ENCODE measurements at regions not wholly inside any gene's neighbourhood (a gene's known extent, or its start where the extent isn't known, plus 50 kb on each side); places are given as distances from the start of the nearest gene placed in this dataset.

DNA sequence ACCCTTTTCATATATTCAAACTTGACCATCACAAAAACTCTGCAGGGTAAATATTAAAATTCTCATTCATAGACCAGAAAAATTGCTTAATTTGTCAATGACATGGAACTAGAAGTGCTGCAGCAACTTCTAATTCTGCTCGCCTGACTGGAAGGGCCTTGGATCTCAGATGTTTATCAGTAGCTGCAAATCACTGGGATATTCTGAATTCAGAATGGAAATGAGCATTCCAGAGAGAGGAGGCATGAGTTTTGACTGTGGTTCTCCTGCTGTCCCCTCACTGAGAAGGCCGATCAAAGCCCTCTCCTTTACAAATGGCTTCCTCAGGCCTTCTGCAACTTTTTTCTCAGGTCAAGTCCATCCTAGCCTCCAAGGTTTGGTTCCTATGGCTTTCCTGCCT, 171.3 kb upstream of the FAM78B start:
- Histone ChIP-seq H4K91ac (ENCODE audit: low read length) (no peak overlapping the region), H2BK12ac (ENCODE audit: low read length in 2 of 2) (no peak overlapping the region), H3K79me1 (replicated peaks; ENCODE audit: low read length, poor library complexity, severe bottlenecking) (no peaks in the 10 kb centered on the region), H2BK5ac (ENCODE audit: low read depth, low read length, poor library complexity, severe bottlenecking) (no peak overlapping the region), H3K9me3 (ENCODE audit: control insufficient read depth, low read length) (no peaks in the 10 kb centered on the region), H3K4me3 (ENCODE audit: insufficient read depth in 1 of 2, low read depth in 1 of 2, low read length in 2 of 2) (no peak overlapping the region), H2BK120ac (ENCODE audit: low read depth, low read length) (no peak overlapping the region), H2AFZ (ENCODE audit: low read depth, low read length) (no peak overlapping the region), H2AK5ac (ENCODE audit: low read length, severe bottlenecking) (no peak overlapping the region), H3K4me1 (ENCODE audit: control insufficient read depth, insufficient read depth, low read depth, low read length) (no peaks in the 10 kb centered on the region), H3K4ac (ENCODE audit: low read depth in 1 of 2, low read length in 2 of 2) (no peak overlapping the region), H3K27ac (ENCODE audit: low read length, poor library complexity, severe bottlenecking) (no peak overlapping the region), H3K36me3 (ENCODE audit: control insufficient read depth in 1 of 2, insufficient read depth in 2 of 2, low read depth in 1 of 2, low read length in 2 of 2) (no peaks in the 10 kb centered on the region), H3K4me2 (ENCODE audit: low read length, poor library complexity, severe bottlenecking) (no peak overlapping the region), H3K14ac (ENCODE audit: low read length in 2 of 2) (no peak overlapping the region), H3K27me3 (ENCODE audit: control insufficient read depth in 1 of 2, insufficient read depth in 1 of 2, low read length in 2 of 2) (no peaks in the 10 kb centered on the region), H2BK15ac (ENCODE audit: low read depth, poor library complexity, severe bottlenecking) (no peak overlapping the region), H4K8ac (ENCODE audit: low read length) (no peak overlapping the region), H3K18ac (ENCODE audit: low read depth in 1 of 2, low read length in 2 of 2) (no peak overlapping the region), H3K9ac (ENCODE audit: low read length) (no peak overlapping the region), H3K23ac (ENCODE audit: low read length in 2 of 2) (no peak overlapping the region)
- 88% methylated on average over 2 of the region's 2 CpGs for WGBS
- DNase-seq = no peak

DNA sequence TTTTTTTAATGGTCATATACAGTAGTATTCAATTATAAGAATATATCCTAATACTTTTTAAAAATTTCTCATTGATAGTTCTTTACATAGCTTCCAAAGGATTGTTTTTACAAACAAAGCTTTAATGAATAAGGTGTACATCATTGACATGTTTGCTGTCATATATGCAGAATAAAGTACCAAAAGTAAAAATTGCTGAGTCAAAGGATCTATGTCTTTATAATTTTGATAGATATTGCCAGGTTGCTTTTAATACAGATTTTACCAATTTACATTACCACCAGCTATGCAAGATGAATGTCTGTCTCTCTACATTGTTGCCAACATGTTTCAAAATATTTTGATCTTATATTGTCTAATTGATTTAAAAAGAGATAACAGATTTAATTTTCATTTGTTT, 173.9 kb upstream of the FAM78B start:
- no peak overlapping the region for H3K4me2 ChIP-seq (ENCODE audit: low read length, poor library complexity, severe bottlenecking)
- H4K8ac ChIP-seq (ENCODE audit: low read length) = no peak overlapping the region
- no peak overlapping the region for H3K18ac ChIP-seq (ENCODE audit: low read depth in 1 of 2, low read length in 2 of 2)
- no peaks in the 10 kb centered on the region for H3K9me3 ChIP-seq (ENCODE audit: control insufficient read depth, low read length)
- H2BK12ac ChIP-seq (ENCODE audit: low read length in 2 of 2) = no peak overlapping the region
- H3K23ac ChIP-seq (ENCODE audit: low read length in 2 of 2) = no peak overlapping the region
- no peak overlapping the region for H3K9ac ChIP-seq (ENCODE audit: low read length)
- no peak for DNase-seq
- no peak overlapping the region for H4K91ac ChIP-seq (ENCODE audit: low read length)
- no peak overlapping the region for H2BK15ac ChIP-seq (ENCODE audit: low read depth, poor library complexity, severe bottlenecking)
- no peak overlapping the region for H3K4ac ChIP-seq (ENCODE audit: low read depth in 1 of 2, low read length in 2 of 2)
- H2BK120ac ChIP-seq (ENCODE audit: low read depth, low read length) = no peak overlapping the region
- H3K4me1 ChIP-seq (ENCODE audit: control insufficient read depth, insufficient read depth, low read depth, low read length) = no peaks in the 10 kb centered on the region
- H3K36me3 ChIP-seq (ENCODE audit: control insufficient read depth in 1 of 2, insufficient read depth in 2 of 2, low read depth in 1 of 2, low read length in 2 of 2) = no peaks in the 10 kb centered on the region
- H3K27me3 ChIP-seq (ENCODE audit: control insufficient read depth in 1 of 2, insufficient read depth in 1 of 2, low read length in 2 of 2) = no peaks in the 10 kb centered on the region
- no peaks in the 10 kb centered on the region for H3K79me1 ChIP-seq (replicated peaks; ENCODE audit: low read length, poor library complexity, severe bottlenecking)
- H3K4me3 ChIP-seq (ENCODE audit: insufficient read depth in 1 of 2, low read depth in 1 of 2, low read length in 2 of 2) = no peak overlapping the region
- H3K27ac ChIP-seq (ENCODE audit: low read length, poor library complexity, severe bottlenecking) = no peak overlapping the region
- no peak overlapping the region for H2AK5ac ChIP-seq (ENCODE audit: low read length, severe bottlenecking)
- H2AFZ ChIP-seq (ENCODE audit: low read depth, low read length) = no peak overlapping the region
- H2BK5ac ChIP-seq (ENCODE audit: low read depth, low read length, poor library complexity, severe bottlenecking) = no peak overlapping the region
- no peak overlapping the region for H3K14ac ChIP-seq (ENCODE audit: low read length in 2 of 2)

DNA sequence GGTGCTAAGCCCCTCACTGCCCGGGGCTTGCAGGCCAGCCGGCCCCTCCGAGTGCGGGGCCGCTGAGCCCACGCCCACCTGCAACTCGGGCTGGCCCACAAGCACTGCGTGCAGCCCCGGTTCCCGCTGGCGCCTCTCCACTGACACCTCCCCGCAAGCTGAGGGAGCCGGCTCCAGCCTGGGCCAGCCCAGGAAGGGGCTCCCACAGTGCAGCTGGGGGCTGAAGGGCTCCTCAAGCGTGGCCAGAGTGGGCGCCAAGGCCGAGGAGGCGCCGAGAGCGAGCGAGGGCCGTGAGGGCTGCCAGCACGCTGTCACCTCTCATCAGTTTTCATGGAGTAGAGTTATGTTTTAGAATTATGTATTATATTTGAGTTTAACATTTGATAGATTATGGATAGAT, 176.5 kb upstream of the FAM78B start:
- 90% methylated on average over 22 of the region's 22 CpGs for WGBS

DNA sequence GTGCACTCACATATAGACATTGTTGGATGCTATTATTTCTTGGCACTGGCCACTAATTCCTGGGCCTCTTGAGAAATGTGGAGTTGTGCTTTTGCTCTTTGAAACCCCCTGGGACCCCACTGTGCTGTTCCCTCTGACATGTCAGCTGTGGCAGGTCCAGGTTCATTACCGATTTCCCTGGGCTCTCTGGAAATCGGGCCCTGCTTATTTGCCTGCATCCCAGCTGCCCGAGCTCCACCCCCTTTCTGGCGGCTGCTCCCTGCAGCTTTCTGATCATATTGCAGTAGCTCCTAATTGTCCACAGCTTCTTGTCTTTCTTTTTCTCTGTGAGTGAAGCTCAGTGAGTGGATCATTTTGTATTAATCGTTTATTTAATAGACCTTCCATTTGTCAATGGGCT, 183.7 kb upstream of the FAM78B start:
- Histone ChIP-seq H3K27ac (ENCODE audit: low read length, poor library complexity, severe bottlenecking) (no peak overlapping the region), H3K4me2 (ENCODE audit: low read length, poor library complexity, severe bottlenecking) (no peak overlapping the region), H3K14ac (ENCODE audit: low read length in 2 of 2) (no peak overlapping the region), H3K23ac (ENCODE audit: low read length in 2 of 2) (no peak overlapping the region), H3K36me3 (ENCODE audit: control insufficient read depth in 1 of 2, insufficient read depth in 2 of 2, low read depth in 1 of 2, low read length in 2 of 2) (no peaks in the 10 kb centered on the region), H4K8ac (ENCODE audit: low read length) (no peak overlapping the region), H3K9ac (ENCODE audit: low read length) (no peak overlapping the region), H2AK5ac (ENCODE audit: low read length, severe bottlenecking) (no peak overlapping the region), H4K91ac (ENCODE audit: low read length) (no peak overlapping the region), H3K18ac (ENCODE audit: low read depth in 1 of 2, low read length in 2 of 2) (no peak overlapping the region), H3K4me3 (ENCODE audit: insufficient read depth in 1 of 2, low read depth in 1 of 2, low read length in 2 of 2) (no peak overlapping the region), H2BK5ac (ENCODE audit: low read depth, low read length, poor library complexity, severe bottlenecking) (no peak overlapping the region), H3K4me1 (ENCODE audit: control insufficient read depth, insufficient read depth, low read depth, low read length) (no peaks in the 10 kb centered on the region), H3K9me3 (ENCODE audit: control insufficient read depth, low read length) (peaks cover 7% of the 10 kb centered on the region), H2AFZ (ENCODE audit: low read depth, low read length) (no peak overlapping the region), H3K79me1 (replicated peaks; ENCODE audit: low read length, poor library complexity, severe bottlenecking) (no peaks in the 10 kb centered on the region), H2BK120ac (ENCODE audit: low read depth, low read length) (no peak overlapping the region), H2BK12ac (ENCODE audit: low read length in 2 of 2) (no peak overlapping the region), H3K27me3 (ENCODE audit: control insufficient read depth in 1 of 2, insufficient read depth in 1 of 2, low read length in 2 of 2) (no peaks in the 10 kb centered on the region), H2BK15ac (ENCODE audit: low read depth, poor library complexity, severe bottlenecking) (no peak overlapping the region), H3K4ac (ENCODE audit: low read depth in 1 of 2, low read length in 2 of 2) (no peak overlapping the region)
- no peak for DNase-seq
- 80% methylated on average over 3 of the region's 5 CpGs for WGBS

More for the DNA sequence above, 176.5 kb upstream of the FAM78B start:
- H3K27ac ChIP-seq (ENCODE audit: low read length, poor library complexity, severe bottlenecking) = no peak overlapping the region
- no peak for DNase-seq
- H3K9me3 ChIP-seq (ENCODE audit: control insufficient read depth, low read length) = peaks cover 7% of the 10 kb centered on the region
- no peak overlapping the region for H2BK120ac ChIP-seq (ENCODE audit: low read depth, low read length)
- H3K4me2 ChIP-seq (ENCODE audit: low read length, poor library complexity, severe bottlenecking) = no peak overlapping the region
- H2BK15ac ChIP-seq (ENCODE audit: low read depth, poor library complexity, severe bottlenecking) = no peak overlapping the region
- no peak overlapping the region for H2BK12ac ChIP-seq (ENCODE audit: low read length in 2 of 2)
- no peak overlapping the region for H2BK5ac ChIP-seq (ENCODE audit: low read depth, low read length, poor library complexity, severe bottlenecking)
- H3K36me3 ChIP-seq (ENCODE audit: control insufficient read depth in 1 of 2, insufficient read depth in 2 of 2, low read depth in 1 of 2, low read length in 2 of 2) = no peaks in the 10 kb centered on the region
- no peak overlapping the region for H3K4ac ChIP-seq (ENCODE audit: low read depth in 1 of 2, low read length in 2 of 2)
- no peaks in the 10 kb centered on the region for H3K27me3 ChIP-seq (ENCODE audit: control insufficient read depth in 1 of 2, insufficient read depth in 1 of 2, low read length in 2 of 2)
- H3K23ac ChIP-seq (ENCODE audit: low read length in 2 of 2) = no peak overlapping the region
- no peak overlapping the region for H2AK5ac ChIP-seq (ENCODE audit: low read length, severe bottlenecking)
- no peak overlapping the region for H4K8ac ChIP-seq (ENCODE audit: low read length)
- H3K4me3 ChIP-seq (ENCODE audit: insufficient read depth in 1 of 2, low read depth in 1 of 2, low read length in 2 of 2) = no peak overlapping the region
- no peak overlapping the region for H3K9ac ChIP-seq (ENCODE audit: low read length)
- H4K91ac ChIP-seq (ENCODE audit: low read length) = no peak overlapping the region
- no peaks in the 10 kb centered on the region for H3K79me1 ChIP-seq (replicated peaks; ENCODE audit: low read length, poor library complexity, severe bottlenecking)
- no peaks in the 10 kb centered on the region for H3K4me1 ChIP-seq (ENCODE audit: control insufficient read depth, insufficient read depth, low read depth, low read length)
- no peak overlapping the region for H2AFZ ChIP-seq (ENCODE audit: low read depth, low read length)
- H3K14ac ChIP-seq (ENCODE audit: low read length in 2 of 2) = no peak overlapping the region
- no peak overlapping the region for H3K18ac ChIP-seq (ENCODE audit: low read depth in 1 of 2, low read length in 2 of 2)

All from mesenchymal stem cell (in vitro differentiated cells and primary cell).